Common myeloid progenitor, CD34-positive (primary cell): ENCODE measurements at regions not wholly inside any gene's neighbourhood (a gene's known extent, or its start where the extent isn't known, plus 50 kb on each side); places are given as distances from the start of the nearest gene placed in this dataset.
"Not testable (repeated sequence)": the region's sequence is repeated elsewhere in the genome, so short reads cannot be mapped to it uniquely, and the experiment has no call there.

Experiments
- CTCF ChIA-PET: fragments of 350-600 bp; sonication (Branson Sonifier 250); formaldehyde crosslinking; loops from one replicate; lab custom pipeline; 2021; ENCODE audit warnings: antibody characterized with exemption; lab: Charles Lee
- POLR2A ChIA-PET: fragments of 350-600 bp; sonication (Branson Sonifier 250); formaldehyde crosslinking; loops from one replicate; lab custom pipeline; 2021; ENCODE audit warnings: antibody characterized with exemption; lab: Charles Lee
- DNase-seq, 3 donors: peaks; one replicate each; pipeline versions ENCODE4 v3.0.0 to v3.0.0-alpha.2; 2013
- H3K27ac ChIP-seq, 2 experiments: 1 replicate in 1 of 2; 2 replicates in 1 of 2; pipeline ENCODE4 v1.7.0; 2013; ENCODE audit warnings: inconsistent platforms in 2 of 2, low read length in 2 of 2, mild to moderate bottlenecking in 2 of 2, low read depth in 1 of 2, moderate library complexity in 1 of 2; ENCODE audit not compliant: severe bottlenecking in 2 of 2, insufficient read depth in 1 of 2, poor library complexity in 1 of 2
- H3K27me3 ChIP-seq, 5 experiments: replicated peaks in 2 of 5; 1 replicate in 3 of 5; 2 replicates in 2 of 5; pipeline versions ENCODE4 v1.6.1 to v1.7.0; 2013; ENCODE audit warnings: low read length in 4 of 5, mild to moderate bottlenecking in 2 of 5, moderate library complexity in 2 of 5, inconsistent platforms in 1 of 5; ENCODE audit not compliant: insufficient read depth in 5 of 5, control insufficient read depth in 4 of 5
- H3K36me3 ChIP-seq, 4 experiments: 1 replicate in 2 of 4; 2 replicates in 2 of 4; pipeline versions ENCODE4 v1.6.1 to v1.7.0; 2013; ENCODE audit warnings: low read length in 3 of 4, control low read depth in 1 of 4, mild to moderate bottlenecking in 1 of 4; ENCODE audit not compliant: control insufficient read depth in 4 of 4, insufficient read depth in 4 of 4
- H3K4me1 ChIP-seq, 4 experiments: 1 replicate in 3 of 4; 2 replicates in 1 of 4; pipeline versions ENCODE4 v1.6.1 to v1.7.1; 2013; ENCODE audit warnings: low read length in 3 of 4, mild to moderate bottlenecking in 3 of 4, control low read depth in 1 of 4, inconsistent platforms in 1 of 4, moderate library complexity in 1 of 4; ENCODE audit not compliant: control insufficient read depth in 4 of 4, insufficient read depth in 4 of 4; ENCODE audit errors: control extremely low read depth in 1 of 4
- H3K4me3 ChIP-seq, 7 experiments: 1 replicate in 4 of 7; 2 replicates in 3 of 7; pipeline versions ENCODE4 v1.5.1 to v1.7.0; 2013; ENCODE audit warnings: mild to moderate bottlenecking in 7 of 7, low read length in 6 of 7, moderate library complexity in 6 of 7, inconsistent platforms in 2 of 7, low read depth in 2 of 7, control low read depth in 1 of 7; ENCODE audit not compliant: insufficient read depth in 4 of 7, control insufficient read depth in 1 of 7; ENCODE audit errors: extremely low read depth in 1 of 7
- H3K9me3 ChIP-seq, 5 experiments: 1 replicate in 4 of 5; 2 replicates in 1 of 5; pipeline versions ENCODE4 v1.6.1 to v1.7.1; 2013; ENCODE audit warnings: low read length in 4 of 5, mild to moderate bottlenecking in 2 of 5, inconsistent platforms in 1 of 5, low read depth in 1 of 5, moderate library complexity in 1 of 5; ENCODE audit not compliant: control insufficient read depth in 4 of 5, insufficient read depth in 2 of 5; ENCODE audit errors: control extremely low read depth in 1 of 5
- WGBS: methylation state at CpG from one replicate; pipeline ENCODE4 v1.1.5; 2013; ENCODE audit not compliant: insufficient coverage; 5-methylcytosine and 5-hydroxymethylcytosine counted together

- H3K9me3 ChIP-seq: peaks cover 0 to under 1% (median 0%) of the 10 kb centered on the region in 5 experiments
- H3K4me1 ChIP-seq: peaks cover 10 to 45% (median 24%) of the 10 kb centered on the region in 4 experiments
- no peaks in the 10 kb centered on the region for H3K36me3 ChIP-seq
- no peak for DNase-seq
- H3K4me3 ChIP-seq: no peak overlapping the region
- H3K27me3 ChIP-seq: no peaks in the 10 kb centered on the region
- no peak overlapping the region for H3K27ac ChIP-seq
- 57% methylated on average over 3 of the region's 4 CpGs for WGBS
- ChIA-PET POLR2A (no interaction called here), CTCF (interaction anchor here (2.0 kb wide), 1 partner anchor 40 kb away, joined by 6 read pairs; no protein-coding TSS in a partner anchor)
Observed at GRCh38 chr1:94754570-94754969, 65.6 kb upstream of the SLC44A3 start.

GRCh38 chr1:94754095-94754494 lies 66.1 kb upstream of the SLC44A3 start:
- no CpG with 5 or more reads among the region's 2 CpGs for WGBS

GRCh38 chr1:94753171-94753972 lies 66.8 kb upstream of the SLC44A3 start:
- CTCF ChIA-PET: interaction anchor here (1.1 to 1.5 kb wide), 3 partner anchors 11 to 84 kb away, joined by 3 to 5 read pairs (median 3); no protein-coding TSS in a partner anchor
- DNase-seq: no peak
- H3K4me3 ChIP-seq: no peak overlapping the region
- no peak overlapping the region for H3K27ac ChIP-seq
- H3K4me1 ChIP-seq: peaks cover 10 to 45% (median 24%) of the 10 kb centered on the region in 4 experiments
- WGBS: 85% methylated on average over 4 of the region's 6 CpGs
- no peaks in the 10 kb centered on the region for H3K36me3 ChIP-seq
- POLR2A ChIA-PET: interaction anchor here (0.9 kb wide), 1 partner anchor 31 kb away, joined by 4 read pairs; no protein-coding TSS in a partner anchor
- H3K9me3 ChIP-seq: peaks cover 0 to 2% (median 0%) of the 10 kb centered on the region in 5 experiments
- H3K27me3 ChIP-seq: no peaks in the 10 kb centered on the region

More at GRCh38 chr1:94754095-94754494, 66.1 kb upstream of the SLC44A3 start:
- Histone ChIP-seq H3K9me3 (peaks cover 0 to 2% (median 0%) of the 10 kb centered on the region in 5 experiments), H3K4me3 (no peak overlapping the region), H3K36me3 (no peaks in the 10 kb centered on the region), H3K4me1 (peaks cover 10 to 45% (median 24%) of the 10 kb centered on the region in 4 experiments), H3K27ac (no peak overlapping the region), H3K27me3 (no peaks in the 10 kb centered on the region)
- POLR2A ChIA-PET: no interaction called here
- DNase-seq: no peak
- CTCF ChIA-PET: interaction anchor here (1.1 to 1.5 kb wide), 3 partner anchors 11 to 84 kb away, joined by 3 to 5 read pairs (median 3); no protein-coding TSS in a partner anchor

GRCh38 chr1:94751483-94751882 lies 68.7 kb upstream of the SLC44A3 start:
- CTCF ChIA-PET, H3K27ac ChIP-seq, H3K4me3 ChIP-seq, POLR2A ChIA-PET, DNase-seq, H3K9me3 ChIP-seq, H3K36me3 ChIP-seq, H3K27me3 ChIP-seq: not testable (repeated sequence)
- peaks cover 10 to 33% (median 23%) of the 10 kb centered on the region in 4 experiments for H3K4me1 ChIP-seq
- WGBS: 97% methylated on average over 5 of the region's 5 CpGs

- H3K9me3 ChIP-seq: peaks cover 0 to 2% (median 0%) of the 10 kb centered on the region in 5 experiments
- WGBS: 89% methylated on average over 8 of the region's 8 CpGs
- POLR2A ChIA-PET: no interaction called here
Observed at GRCh38 chr1:94746635-94747525, 73.3 kb upstream of the SLC44A3 start.

GRCh38 chr1:94745742-94746141 lies 74.4 kb upstream of the SLC44A3 start:
- H3K4me3 ChIP-seq: no peak overlapping the region
- H3K27ac ChIP-seq: no peak overlapping the region
- no peak for DNase-seq
- ChIA-PET CTCF (interaction anchor here (1.1 kb wide), 1 partner anchor 24 kb away, joined by 3 read pairs; no protein-coding TSS in a partner anchor), POLR2A (no interaction called here)
- H3K9me3 ChIP-seq: peaks cover 0 to 2% (median 0%) of the 10 kb centered on the region in 5 experiments
- H3K36me3 ChIP-seq: no peaks in the 10 kb centered on the region
- no peaks in the 10 kb centered on the region for H3K27me3 ChIP-seq
- peaks cover 8 to 20% (median 10%) of the 10 kb centered on the region in 4 experiments for H3K4me1 ChIP-seq

More at GRCh38 chr1:94746635-94747525, 73.3 kb upstream of the SLC44A3 start:
- no peak for DNase-seq
- Histone ChIP-seq H3K27me3 (no peaks in the 10 kb centered on the region), H3K4me1 (peaks cover 0 to 11% (median 3%) of the 10 kb centered on the region in 4 experiments), H3K36me3 (no peaks in the 10 kb centered on the region), H3K4me3 (no peak overlapping the region), H3K27ac (no peak overlapping the region)
- CTCF ChIA-PET: no interaction called here
